Gastroesophageal sphincter (tissue), 3 donors: ENCODE measurements at regions not wholly inside any gene's neighbourhood (a gene's known extent, or its start where the extent isn't known, plus 50 kb on each side); places are given as distances from the start of the nearest gene placed in this dataset.

ENCODE experiments used
- CTCF ChIP-seq, 4 experiments: fragments of 200-600 bp in 2 of 4; fragments of 450-650 bp in 2 of 4; sonication (generic) in 1 of 4; IDR thresholded peaks; one replicate each; pipeline ENCODE4 v1.5.1; 2017 to 2019; ENCODE audit warnings: antibody characterized with exemption in 4 of 4, mild to moderate bottlenecking in 2 of 4, moderate library complexity in 2 of 4
- POLR2A ChIP-seq, 2 donors: fragments of 450-650 bp; IDR thresholded peaks; one replicate each; pipeline ENCODE4 v1.6.1; 2017; ENCODE audit warnings: antibody characterized with exemption in 2 of 2, mild to moderate bottlenecking in 2 of 2, moderate library complexity in 1 of 2
- POLR2AphosphoS5 ChIP-seq: sonication (generic); formaldehyde crosslinking; IDR thresholded peaks from one replicate; pipeline ENCODE4 v1.6.1; 2017; ENCODE audit warnings: antibody characterized with exemption

- TF ChIP-seq CTCF (IDR thresholded peaks at IDR 0.05) (no peak), POLR2A (IDR thresholded peaks at IDR 0.05) (no peak), POLR2AphosphoS5 (no peak)
These were observed 173.2 kb downstream of the KIF18A start for GRCh38 chr11:27934830-27935145.
